Astrocyte of the hippocampus (primary cell): ENCODE measurements at regions not wholly inside any gene's neighbourhood (a gene's known extent, or its start where the extent isn't known, plus 50 kb on each side); places are given as distances from the start of the nearest gene placed in this dataset.
A peak's percentile ranks its signal among the peaks of the same experiment; 100 is the strongest.
"Not testable (repeated sequence)": the region's sequence is repeated elsewhere in the genome, so short reads cannot be mapped to it uniquely, and the experiment has no call there.

Experiments used
- DNase-seq: peaks from one replicate; pipeline ENCODE4 v3.0.0; 2011; ENCODE audit warnings: low read depth, low spot score

DNA sequence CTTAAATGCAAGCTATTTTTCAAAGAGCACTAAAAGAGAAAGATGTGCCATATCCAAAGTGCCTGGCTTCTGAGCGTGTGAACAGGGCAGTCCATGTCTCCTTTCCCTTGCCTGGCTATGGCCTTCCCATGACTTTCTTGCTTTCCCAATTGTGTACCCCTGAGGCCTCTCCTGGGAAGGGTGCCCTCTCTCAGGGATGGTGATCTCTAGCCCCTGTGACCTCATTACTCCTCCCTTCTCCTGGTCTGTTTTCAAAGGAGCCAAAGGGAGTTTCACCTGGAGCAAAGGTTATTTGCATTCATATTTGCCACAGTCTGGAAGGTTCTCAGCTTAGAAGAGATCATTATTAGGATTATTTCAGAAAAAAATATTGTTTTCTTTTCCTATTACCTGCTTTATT lies 429.4 kb upstream of the TMTC1 start:
- DNase-seq: no peak

DNA sequence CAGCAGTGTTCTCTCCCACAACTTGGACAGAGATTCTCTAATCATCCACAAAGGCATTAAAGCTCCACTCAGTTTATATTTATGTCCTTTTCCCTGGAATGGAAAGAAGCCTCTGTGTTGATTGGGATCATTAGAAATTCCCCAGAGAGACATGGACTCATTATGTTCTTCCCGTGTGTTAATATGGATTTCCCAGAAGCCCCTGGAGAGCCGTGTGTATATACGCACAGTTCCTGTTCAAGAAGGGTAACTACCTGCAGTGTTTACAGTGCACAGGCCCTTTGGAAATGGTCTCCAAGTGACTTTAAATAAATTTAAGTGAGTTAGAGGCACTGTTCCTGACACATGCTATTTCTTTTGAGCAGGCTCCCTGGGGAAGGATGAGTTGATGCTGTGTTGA lies 428.0 kb upstream of the TMTC1 start:
- DNase-seq: no peak

DNA sequence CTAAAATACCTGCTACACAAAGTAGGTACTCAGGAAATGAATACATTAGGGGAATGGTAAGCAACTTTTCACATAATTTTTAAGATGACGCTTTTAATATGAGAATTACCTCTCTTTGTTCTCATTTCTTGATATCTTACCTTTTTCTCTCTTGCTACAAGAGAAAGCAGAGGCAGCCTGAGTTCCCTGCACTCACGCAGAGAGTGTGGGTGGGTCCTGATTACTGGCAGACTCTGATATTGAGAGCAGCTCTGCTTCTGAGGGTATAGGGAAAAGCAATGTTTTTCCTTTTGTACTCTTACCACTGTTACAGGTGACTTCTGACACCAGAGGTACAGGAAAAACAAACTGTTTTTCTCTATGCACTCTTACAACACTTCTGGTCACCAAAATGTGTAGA lies 420.2 kb upstream of the TMTC1 start:
- no peak for DNase-seq

DNA sequence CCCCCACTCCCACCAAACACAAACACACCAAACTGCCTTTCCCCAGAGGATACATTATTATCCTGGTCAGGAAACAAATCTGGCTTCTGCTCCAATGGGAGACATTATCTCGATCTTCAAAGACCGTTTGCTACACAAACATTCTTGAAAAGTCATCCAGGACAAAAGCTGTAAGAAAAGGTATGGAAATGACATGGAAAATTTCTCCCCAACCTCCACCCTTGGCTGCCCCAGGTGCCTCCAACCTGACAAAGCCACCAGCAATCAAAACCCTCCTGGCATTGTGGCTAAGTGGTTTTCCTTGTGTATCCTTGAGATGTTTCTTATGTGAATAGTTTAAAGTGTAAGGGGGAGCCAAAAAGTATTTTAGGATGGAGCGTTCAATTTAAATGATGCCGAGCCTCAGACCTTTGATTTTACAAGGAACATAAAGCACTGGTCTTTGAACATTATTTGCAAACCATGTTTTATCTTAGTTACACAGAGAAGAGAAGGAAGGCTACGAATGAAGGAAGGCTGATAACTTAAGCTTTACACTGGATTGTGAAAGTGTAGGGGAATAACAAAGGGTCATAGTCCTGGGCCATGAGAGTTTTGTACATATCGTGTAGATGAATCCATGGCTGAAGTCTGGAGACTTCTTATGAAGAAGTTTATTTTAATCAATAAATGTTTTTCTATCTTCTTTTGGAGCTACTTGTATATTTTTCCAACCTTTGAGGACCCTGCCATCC lies 418.9 kb upstream of the TMTC1 start:
- no peak for DNase-seq

GRCh38 chr12:30201301-30202160 lies 417.8 kb upstream of the TMTC1 start:
- DNase-seq: peak; percentile 32

DNA sequence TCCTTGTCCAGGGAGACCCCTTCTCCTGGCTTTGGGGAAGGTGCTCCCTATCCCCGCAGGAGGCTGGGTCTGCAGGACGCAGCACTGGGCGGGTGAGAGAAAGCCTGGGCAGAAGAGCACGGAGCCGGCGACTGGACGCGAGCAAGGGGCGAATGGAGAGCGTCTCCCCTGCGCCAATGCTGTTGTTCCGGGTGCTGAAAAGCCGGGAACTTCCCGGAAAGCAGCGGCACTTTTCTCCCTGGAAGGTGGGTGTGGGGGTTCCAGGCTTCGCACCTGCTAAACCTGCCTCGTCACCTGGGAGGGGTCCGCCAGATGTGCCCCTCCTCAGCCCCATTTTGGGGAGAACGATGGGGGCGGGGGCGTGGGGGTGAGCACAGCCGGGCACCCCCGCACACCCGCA lies 417.1 kb upstream of the TMTC1 start:
- DNase-seq: peak; percentile 50

GRCh38 chr12:30197392-30198057 lies 413.8 kb upstream of the TMTC1 start:
- peak; percentile 58 for DNase-seq

DNA sequence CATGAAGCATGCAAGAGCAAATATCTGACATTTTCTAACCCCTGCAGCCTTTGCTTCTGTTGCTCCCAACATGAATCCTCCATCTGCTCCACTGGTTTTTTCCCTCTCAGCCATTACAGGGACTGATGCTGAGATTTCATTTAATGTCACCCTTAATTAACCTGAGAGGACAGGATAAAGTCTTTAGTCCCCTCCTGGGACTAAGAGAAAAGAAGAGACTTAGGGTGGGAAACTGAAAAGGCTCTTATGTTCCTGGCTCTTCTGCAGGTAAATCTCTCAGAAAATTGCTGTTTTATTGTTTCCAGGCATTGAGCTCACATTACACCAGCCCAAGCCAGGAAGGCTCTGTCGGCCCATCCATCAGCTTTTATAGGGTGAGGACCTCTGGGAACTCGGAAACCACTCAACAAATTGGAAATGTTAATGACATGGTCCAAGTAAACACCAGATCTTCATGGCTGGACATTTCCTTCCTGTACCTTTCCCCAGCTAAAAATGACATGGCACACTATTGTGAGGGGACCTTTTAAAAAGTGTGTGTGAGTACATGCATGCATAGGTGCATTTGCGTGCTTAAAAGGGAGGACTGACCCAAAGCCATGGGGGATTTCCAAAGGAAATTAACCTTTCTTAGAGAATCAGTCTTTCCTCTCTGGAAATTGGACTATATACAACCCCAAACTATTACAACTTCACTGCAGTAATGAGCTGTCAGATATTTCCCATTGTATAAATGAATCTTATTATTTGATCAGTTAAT lies 408.1 kb upstream of the TMTC1 start:
- no peak for DNase-seq

DNA sequence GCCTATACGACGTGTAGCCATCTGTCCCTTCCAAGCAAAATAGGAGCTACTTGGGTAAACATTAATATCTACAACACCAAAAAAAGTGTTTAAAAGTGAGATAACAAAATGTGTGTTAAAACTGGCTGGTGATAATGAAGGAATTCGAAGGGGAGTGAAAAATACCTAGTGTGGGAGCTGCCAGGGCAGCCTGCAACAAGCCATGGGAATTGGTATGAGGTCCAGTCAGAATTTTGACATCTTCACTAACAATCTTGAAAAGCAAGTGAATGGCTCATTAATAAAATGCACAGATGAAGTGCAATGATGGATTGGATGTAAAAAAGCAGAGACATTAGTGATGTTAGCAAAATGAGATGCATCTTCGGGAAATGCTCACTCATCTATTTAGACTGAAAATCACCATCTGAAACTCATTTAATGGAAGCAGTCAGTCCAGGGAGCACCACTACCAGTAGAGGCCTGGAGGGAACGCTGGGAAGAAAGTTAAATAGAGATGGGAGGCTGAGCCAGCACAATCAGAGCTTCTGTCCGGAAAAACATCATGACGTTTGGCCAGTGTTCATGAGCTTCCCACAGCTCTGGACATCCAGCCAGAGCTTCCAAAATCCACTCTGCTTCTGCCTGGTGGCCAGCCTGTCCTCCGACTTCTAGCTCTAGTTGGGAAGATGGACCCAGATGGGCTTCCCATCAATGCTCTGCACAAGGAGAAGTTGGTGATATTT lies 405.0 kb upstream of the TMTC1 start:
- no peak for DNase-seq

GRCh38 chr12:30187426-30187825 lies 403.7 kb upstream of the TMTC1 start:
- no peak for DNase-seq

GRCh38 chr12:30181334-30181733 lies 397.6 kb upstream of the TMTC1 start:
- no peak for DNase-seq

DNA sequence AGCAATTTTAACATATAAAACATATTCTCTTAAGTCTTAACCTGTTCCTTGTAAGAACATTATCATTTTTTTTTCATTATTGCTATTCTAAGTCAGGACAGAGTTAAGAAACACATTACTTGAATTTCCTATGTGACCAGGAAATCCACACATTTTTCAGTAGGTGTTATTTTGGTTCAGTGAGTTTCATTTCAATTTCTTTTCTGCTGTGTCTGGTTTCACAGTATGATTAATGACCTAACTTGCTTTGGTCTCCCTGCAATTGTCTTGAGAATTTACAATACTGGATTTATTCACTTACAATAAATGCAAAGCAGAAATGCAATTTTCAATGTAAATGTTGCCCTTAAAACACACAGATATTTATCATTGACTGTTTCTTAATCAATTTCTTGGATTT lies 396.9 kb upstream of the TMTC1 start:
- DNase-seq: peak; percentile 6

DNA sequence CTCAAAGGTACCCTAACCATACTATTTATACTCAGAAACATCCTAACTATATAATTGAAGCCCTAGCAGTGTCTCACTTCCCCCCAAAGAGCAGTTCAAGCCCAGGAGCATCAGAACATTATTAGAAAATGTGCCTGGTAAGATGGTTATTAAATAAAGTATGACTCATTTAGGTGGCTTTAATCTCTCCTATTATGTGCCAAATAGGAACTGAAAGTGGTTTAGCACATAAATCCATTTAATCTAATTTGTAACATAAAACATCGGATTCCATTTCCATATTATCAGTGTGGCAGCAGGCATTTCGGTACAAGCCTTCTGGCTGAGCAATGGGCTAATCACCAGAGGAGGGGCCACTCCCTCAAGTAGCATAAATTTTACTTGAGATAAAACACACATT lies 395.2 kb upstream of the TMTC1 start:
- DNase-seq: no peak

DNA sequence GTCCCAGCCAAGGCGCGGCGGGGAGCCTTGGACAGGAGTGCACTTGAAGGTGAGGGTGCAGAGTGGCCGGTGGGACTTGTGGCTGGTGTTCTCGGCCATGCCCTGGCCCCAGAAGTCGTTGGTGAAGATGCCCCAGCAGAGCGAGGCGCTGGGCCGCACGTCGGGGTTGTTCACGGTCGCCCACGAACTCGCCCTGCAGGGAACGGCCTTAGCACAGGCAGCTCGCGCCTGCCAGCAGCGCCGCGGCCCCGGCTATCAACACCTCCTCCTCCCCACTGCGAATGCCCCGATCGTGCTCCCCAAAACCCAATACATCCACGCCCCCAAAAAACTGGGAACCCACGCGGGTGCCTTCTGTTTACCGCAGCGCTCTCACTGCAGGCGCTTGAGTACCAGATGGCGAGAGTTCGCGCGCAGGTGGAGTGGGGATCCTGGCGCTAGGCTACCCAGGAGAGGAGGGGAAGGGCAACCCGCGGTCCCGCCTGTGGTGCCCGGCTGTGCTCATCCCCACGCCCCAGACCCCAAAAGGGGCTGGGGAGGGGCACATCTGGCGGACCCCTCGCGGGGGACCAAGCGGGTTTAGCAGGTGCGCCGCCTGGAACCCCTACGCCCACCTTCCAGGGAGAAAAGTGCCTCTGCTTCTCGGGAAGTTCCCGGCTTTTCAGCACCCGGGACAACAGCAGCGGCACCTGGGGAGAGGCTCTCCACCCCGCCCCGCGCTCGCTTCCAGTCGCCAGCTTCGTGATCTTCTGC lies 386.3 kb upstream of the TMTC1 start:
- peak; percentile 21 for DNase-seq

DNA sequence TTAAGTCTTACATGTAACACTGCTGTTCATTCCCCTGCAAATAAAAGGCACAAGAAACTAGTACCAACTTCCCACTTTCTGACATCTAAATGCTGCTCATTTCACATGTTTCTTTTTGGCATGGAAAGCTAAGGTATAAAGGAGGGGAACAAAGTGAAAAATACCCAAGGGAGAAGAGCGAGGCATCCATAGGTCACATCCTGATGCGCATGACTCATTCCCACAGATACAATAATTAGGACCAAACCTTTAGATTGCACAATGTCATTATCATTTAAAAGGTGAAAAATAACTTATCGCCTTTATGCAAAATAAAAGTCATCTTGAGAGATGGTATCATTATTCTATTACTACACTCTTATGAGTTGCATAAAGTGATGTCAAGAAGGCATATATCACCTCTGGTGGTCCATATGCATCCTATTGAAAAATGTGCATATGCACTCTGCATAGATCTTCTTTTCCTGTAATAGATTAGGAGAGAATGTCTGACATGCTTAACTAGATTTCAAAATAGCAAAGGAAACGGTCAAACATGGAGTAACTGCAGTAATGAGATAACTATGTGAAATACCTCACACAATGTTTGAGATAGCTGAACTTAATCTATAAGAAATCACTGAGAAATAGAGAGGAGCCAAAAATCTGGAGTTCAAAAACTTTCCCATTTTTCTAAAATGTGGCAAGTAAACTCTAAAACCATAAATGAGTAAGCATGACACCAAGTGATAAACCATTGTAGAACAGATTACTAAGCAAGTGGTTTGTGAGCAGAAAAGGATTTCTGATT lies 382.5 kb upstream of the TMTC1 start:
- DNase-seq: no peak

DNA sequence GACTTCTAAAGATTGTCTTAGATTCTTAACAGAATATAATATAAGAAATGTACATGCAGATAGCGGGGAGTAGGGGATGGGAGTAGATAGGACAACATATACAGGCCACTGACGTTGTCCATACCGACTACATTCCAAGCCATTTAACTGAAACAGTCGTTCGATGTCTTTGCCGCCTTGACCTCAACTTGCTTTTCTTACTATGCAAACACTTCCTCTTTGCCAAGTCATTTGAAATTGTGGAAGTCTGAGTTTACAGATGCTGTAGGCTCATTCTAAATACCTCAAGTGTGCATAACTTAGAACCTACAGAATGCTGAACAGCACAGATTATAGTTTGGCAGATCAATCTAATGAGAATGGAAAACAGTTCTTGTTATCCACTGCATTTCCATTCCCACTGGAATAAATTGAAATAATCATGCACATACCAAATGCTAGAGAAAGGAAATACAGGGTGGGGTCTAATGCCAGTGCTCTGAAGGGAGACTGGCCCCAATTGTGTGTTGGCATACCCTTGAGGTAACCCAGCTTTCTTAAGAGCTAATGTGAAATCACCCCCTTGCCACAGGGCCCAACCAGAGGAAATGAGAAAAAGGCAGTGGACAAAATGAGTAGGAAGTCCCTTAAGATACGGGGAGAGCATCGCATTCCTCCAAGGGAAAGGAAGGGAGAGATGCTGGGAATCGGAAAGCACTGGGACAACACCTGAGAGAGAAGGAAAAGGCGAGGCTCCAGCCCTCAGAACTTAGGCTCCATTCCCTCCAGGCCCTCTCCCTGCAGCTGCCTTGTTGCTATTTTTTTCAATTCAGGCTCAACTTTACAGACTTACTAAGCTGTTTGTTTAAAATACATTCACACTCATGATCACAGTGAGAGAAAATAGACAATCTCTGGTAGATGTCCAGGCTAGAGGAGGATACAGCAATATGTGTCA lies 380.9 kb upstream of the TMTC1 start:
- no peak for DNase-seq

GRCh38 chr12:30156833-30157232 lies 373.1 kb upstream of the TMTC1 start:
- not testable (repeated sequence) for DNase-seq

DNA sequence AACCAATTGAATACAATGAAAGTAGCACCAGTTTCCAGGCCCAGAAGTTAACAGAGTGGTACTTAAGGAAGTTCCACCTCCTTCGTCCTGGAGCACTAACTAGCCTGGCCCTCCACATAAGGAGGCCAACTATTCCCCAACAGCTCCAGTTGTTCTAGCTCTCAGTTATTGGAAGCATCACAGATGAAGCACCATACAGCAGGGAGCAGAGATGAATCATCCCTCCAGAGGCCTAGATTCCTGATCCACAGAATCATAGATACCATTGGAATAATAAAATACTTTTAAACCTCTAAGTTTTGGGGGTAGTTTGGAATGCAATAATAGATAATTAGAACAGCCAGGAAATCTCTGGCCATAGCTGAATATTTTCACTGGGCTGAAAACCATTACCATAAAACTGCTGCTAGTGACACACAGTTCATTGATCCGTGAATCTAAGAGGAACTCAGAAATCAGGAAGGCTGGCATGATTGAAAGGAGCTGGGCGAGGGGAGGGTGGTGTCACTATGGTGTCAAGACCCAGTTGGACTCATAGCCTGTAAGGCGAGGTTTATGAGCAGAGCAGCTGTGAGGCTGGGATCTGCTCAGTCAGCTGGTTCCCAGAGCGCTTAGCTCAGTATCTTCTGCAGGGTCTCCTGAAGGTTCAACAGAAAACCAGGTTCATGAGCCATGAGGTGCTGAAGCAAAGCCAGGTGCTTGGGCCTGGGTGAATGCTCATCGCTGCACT lies 371.4 kb upstream of the TMTC1 start:
- peak; percentile 50 for DNase-seq
